Fibroblast of lung (primary cell): ENCODE measurements at regions not wholly inside any gene's neighbourhood (a gene's known extent, or its start where the extent isn't known, plus 50 kb on each side); places are given as distances from the start of the nearest gene placed in this dataset.

Experiments used
- DNase-seq, 2 donors: peaks; one replicate each; pipeline versions ENCODE4 v3.0.0 to v3.0.0-alpha.2; 2010; ENCODE audit warnings: low read depth in 2 of 2
- H2AFZ ChIP-seq: 2 replicates; pipeline ENCODE4 v1.5.1; 2012; ENCODE audit warnings: low read length, control low read depth, inconsistent platforms
- H3K27ac ChIP-seq: 2 replicates; pipeline ENCODE4 v1.5.1; 2011; ENCODE audit warnings: low read length, control low read depth; ENCODE audit not compliant: insufficient read depth
- H3K27me3 ChIP-seq: 2 replicates; pipeline ENCODE4 v1.5.1; 2011; ENCODE audit warnings: mild to moderate bottlenecking, low read length; ENCODE audit not compliant: control insufficient read depth, insufficient read depth
- H3K36me3 ChIP-seq: 2 replicates; pipeline ENCODE4 v1.5.1; 2011; ENCODE audit warnings: low read length; ENCODE audit not compliant: control insufficient read depth, insufficient read depth
- H3K4me1 ChIP-seq: 2 replicates; pipeline ENCODE4 v1.5.1; 2011; ENCODE audit warnings: low read length; ENCODE audit not compliant: control insufficient read depth, insufficient read depth; ENCODE audit errors: extremely low read depth
- H3K4me2 ChIP-seq: 2 replicates; pipeline ENCODE4 v1.5.1; 2011; ENCODE audit warnings: low read length, control low read depth; ENCODE audit not compliant: insufficient read depth; ENCODE audit errors: extremely low read depth
- H3K4me3 ChIP-seq, 4 experiments: fragments of 200-600 bp in 1 of 4; sonication (generic) in 1 of 4; replicated peaks in 1 of 4; 2 replicates each; pipeline ENCODE4 v1.5.1; 2011 to 2016; ENCODE audit warnings: low read length in 4 of 4, low read depth in 3 of 4, mild to moderate bottlenecking in 3 of 4, control low read depth in 2 of 4, inconsistent platforms in 1 of 4, mixed read lengths in 1 of 4; ENCODE audit not compliant: insufficient read depth in 1 of 4; ENCODE audit errors: control extremely low read depth in 1 of 4
- H3K79me2 ChIP-seq: 2 replicates; pipeline ENCODE4 v1.5.1; 2012; ENCODE audit warnings: mild to moderate bottlenecking, low read length, inconsistent platforms; ENCODE audit not compliant: control insufficient read depth, insufficient read depth
- H3K9ac ChIP-seq: 2 replicates; pipeline ENCODE4 v1.5.1; 2011; ENCODE audit warnings: mild to moderate bottlenecking, low read length, control low read depth; ENCODE audit not compliant: insufficient read depth
- H3K9me3 ChIP-seq: 2 replicates; pipeline ENCODE4 v1.5.1; 2012; ENCODE audit warnings: low read depth, low read length; ENCODE audit not compliant: control insufficient read depth, insufficient read depth
- H4K20me1 ChIP-seq: 2 replicates; pipeline ENCODE4 v1.5.1; 2011; ENCODE audit warnings: low read length; ENCODE audit not compliant: control insufficient read depth, insufficient read depth; ENCODE audit errors: extremely low read depth
- EZH2 ChIP-seq: IDR thresholded peaks from 2 replicates; pipeline ENCODE4 v1.5.1; 2012; ENCODE audit warnings: low read length, control low read depth, mild to moderate bottlenecking; ENCODE audit errors: missing control alignments
- TF ChIP-seq, protein P1 (sequence below), 2 donors: IDR thresholded peaks in 1 of 2; conservative IDR thresholded peaks in 1 of 2; 1 replicate in 1 of 2; 2 replicates in 1 of 2; pipeline ENCODE4 v1.5.1; 2011 to 2012; ENCODE audit warnings: low read length in 2 of 2, control low read depth in 1 of 2, inconsistent platforms in 1 of 2, low read depth in 1 of 2, mild to moderate bottlenecking in 1 of 2

GRCh38 chr1:235014756-235015155 lies 113.9 kb downstream of the TOMM20 start:
- no peaks in the 10 kb centered on the region for H3K9me3 ChIP-seq
- H2AFZ ChIP-seq: no peak overlapping the region
- peaks cover 14% of the 10 kb centered on the region for H3K4me1 ChIP-seq
- no peaks in the 10 kb centered on the region for H3K36me3 ChIP-seq
- TF ChIP-seq, protein P1, sequence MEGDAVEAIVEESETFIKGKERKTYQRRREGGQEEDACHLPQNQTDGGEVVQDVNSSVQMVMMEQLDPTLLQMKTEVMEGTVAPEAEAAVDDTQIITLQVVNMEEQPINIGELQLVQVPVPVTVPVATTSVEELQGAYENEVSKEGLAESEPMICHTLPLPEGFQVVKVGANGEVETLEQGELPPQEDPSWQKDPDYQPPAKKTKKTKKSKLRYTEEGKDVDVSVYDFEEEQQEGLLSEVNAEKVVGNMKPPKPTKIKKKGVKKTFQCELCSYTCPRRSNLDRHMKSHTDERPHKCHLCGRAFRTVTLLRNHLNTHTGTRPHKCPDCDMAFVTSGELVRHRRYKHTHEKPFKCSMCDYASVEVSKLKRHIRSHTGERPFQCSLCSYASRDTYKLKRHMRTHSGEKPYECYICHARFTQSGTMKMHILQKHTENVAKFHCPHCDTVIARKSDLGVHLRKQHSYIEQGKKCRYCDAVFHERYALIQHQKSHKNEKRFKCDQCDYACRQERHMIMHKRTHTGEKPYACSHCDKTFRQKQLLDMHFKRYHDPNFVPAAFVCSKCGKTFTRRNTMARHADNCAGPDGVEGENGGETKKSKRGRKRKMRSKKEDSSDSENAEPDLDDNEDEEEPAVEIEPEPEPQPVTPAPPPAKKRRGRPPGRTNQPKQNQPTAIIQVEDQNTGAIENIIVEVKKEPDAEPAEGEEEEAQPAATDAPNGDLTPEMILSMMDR (conservative IDR thresholded peaks at IDR 0.05 in 1 of 2, IDR thresholded peaks at IDR 0.05 in 1 of 2; ENCODE audit: low read depth in 1 of 2, low read length in 2 of 2): no peak
- TF ChIP-seq EZH2: no peak
- no peak overlapping the region for H3K9ac ChIP-seq
- no peak overlapping the region for H3K27ac ChIP-seq
- H3K4me2 ChIP-seq: no peak overlapping the region
- no peaks in the 10 kb centered on the region for H3K27me3 ChIP-seq
- H3K79me2 ChIP-seq: no peaks in the 10 kb centered on the region
- no peak for DNase-seq
- H3K4me3 ChIP-seq: no peak overlapping the region
- no peaks in the 10 kb centered on the region for H4K20me1 ChIP-seq

DNA sequence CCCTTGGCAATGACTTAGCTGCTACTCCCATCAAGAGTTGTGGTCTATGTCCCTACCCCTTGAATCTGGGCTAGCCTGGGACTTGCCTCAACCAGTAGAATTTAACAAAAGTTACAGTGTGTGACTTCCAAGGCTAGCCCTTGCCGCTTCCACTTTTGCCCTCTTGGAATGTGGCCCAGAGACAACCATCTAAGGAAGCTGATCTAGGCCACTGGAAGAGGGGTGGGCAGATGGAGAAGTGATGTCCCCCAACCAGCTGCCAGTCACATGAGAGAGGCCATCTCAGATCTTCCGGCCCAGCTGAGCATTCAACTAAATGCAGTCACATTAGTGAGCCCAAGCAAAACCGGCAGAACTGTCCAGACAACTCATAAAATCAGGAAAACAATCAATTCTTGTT lies 115.1 kb downstream of the TOMM20 start:
- TF ChIP-seq EZH2: no peak
- TF ChIP-seq, protein P1 (conservative IDR thresholded peaks at IDR 0.05 in 1 of 2, IDR thresholded peaks at IDR 0.05 in 1 of 2; ENCODE audit: low read depth in 1 of 2, low read length in 2 of 2): no peak
- no peak overlapping the region for H3K27ac ChIP-seq
- no peaks in the 10 kb centered on the region for H3K36me3 ChIP-seq
- no peaks in the 10 kb centered on the region for H3K9me3 ChIP-seq
- peaks cover 14% of the 10 kb centered on the region for H3K4me1 ChIP-seq
- no peaks in the 10 kb centered on the region for H3K27me3 ChIP-seq
- H3K4me3 ChIP-seq: no peak overlapping the region
- DNase-seq: no peak
- H4K20me1 ChIP-seq: no peaks in the 10 kb centered on the region
- H3K4me2 ChIP-seq: no peak overlapping the region
- no peak overlapping the region for H3K9ac ChIP-seq
- H3K79me2 ChIP-seq: no peaks in the 10 kb centered on the region
- H2AFZ ChIP-seq: no peak overlapping the region

- Histone ChIP-seq H3K79me2 (no peaks in the 10 kb centered on the region), H3K9me3 (no peaks in the 10 kb centered on the region), H4K20me1 (no peaks in the 10 kb centered on the region), H3K4me3 (no peak overlapping the region), H3K27ac (peak overlapping the region; percentile 92), H3K36me3 (no peaks in the 10 kb centered on the region), H3K4me2 (peak overlapping the region; percentile 45), H3K9ac (peak overlapping the region; percentile 13), H2AFZ (no peak overlapping the region), H3K4me1 (peaks cover 11% of the 10 kb centered on the region), H3K27me3 (no peaks in the 10 kb centered on the region)
- TF ChIP-seq, protein P1 (conservative IDR thresholded peaks at IDR 0.05 in 1 of 2, IDR thresholded peaks at IDR 0.05 in 1 of 2; ENCODE audit: low read depth in 1 of 2, low read length in 2 of 2): no peak
- TF ChIP-seq EZH2: no peak
- DNase-seq: no peak
These were observed 116.0 kb downstream of the TOMM20 start for GRCh38 chr1:235012436-235013210.
